GM19468 (cell line): ENCODE measurements at regions not wholly inside any gene's neighbourhood (a gene's known extent, or its start where the extent isn't known, plus 50 kb on each side); places are given as distances from the start of the nearest gene placed in this dataset.

Experiments used
- ATAC-seq: cut with Tn5 transposase; IDR thresholded peaks from one replicate; pipeline ENCODE4 v1.9.1; 2021; ENCODE audit warnings: mild to moderate bottlenecking, moderate library complexity, moderate number of reproducible peaks; ENCODE audit not compliant: unreplicated experiment; ENCODE audit errors: extremely low read depth

- ATAC-seq = no peak
Measured at GRCh38 chr10:84988011-84988410, 659.6 kb downstream of the CCSER2 start.

- no peak for ATAC-seq
Measured at GRCh38 chr10:84990713-84991112, 662.3 kb downstream of the CCSER2 start.

- no peak for ATAC-seq
Measured at GRCh38 chr10:84991301-84991700, 662.9 kb downstream of the CCSER2 start.

GRCh38 chr10:84993251-84994035 lies 665.1 kb downstream of the CCSER2 start:
- ATAC-seq = no peak

GRCh38 chr10:84994722-84995121 lies 666.3 kb downstream of the CCSER2 start:
- no peak for ATAC-seq

- ATAC-seq = no peak
Measured at GRCh38 chr10:84996580-84996979, 668.2 kb downstream of the CCSER2 start.

GRCh38 chr10:84997870-84998269 lies 669.5 kb downstream of the CCSER2 start:
- no peak for ATAC-seq

GRCh38 chr10:84999929-85000328 lies 671.5 kb downstream of the CCSER2 start:
- ATAC-seq = no peak

- ATAC-seq = no peak
Measured at GRCh38 chr10:85003083-85003482, 674.7 kb downstream of the CCSER2 start.

- no peak for ATAC-seq
Measured at GRCh38 chr10:85008488-85009184, 680.2 kb downstream of the CCSER2 start.

GRCh38 chr10:85012305-85012704 lies 683.9 kb downstream of the CCSER2 start:
- ATAC-seq = no peak

GRCh38 chr10:85026878-85027467 lies 698.6 kb downstream of the CCSER2 start:
- no peak for ATAC-seq

- no peak for ATAC-seq
Measured at GRCh38 chr10:85032981-85033380, 704.6 kb downstream of the CCSER2 start.

GRCh38 chr10:85036661-85037060 lies 708.3 kb downstream of the CCSER2 start:
- no peak for ATAC-seq

- ATAC-seq = no peak
Measured at GRCh38 chr10:85039311-85039710, 710.9 kb downstream of the CCSER2 start.

- no peak for ATAC-seq
Measured at GRCh38 chr10:85043207-85043606, 714.8 kb downstream of the CCSER2 start.

- no peak for ATAC-seq
Measured at GRCh38 chr10:85045046-85045445, 716.7 kb downstream of the CCSER2 start.

- ATAC-seq = no peak
Measured at GRCh38 chr10:85047170-85047834, 718.9 kb downstream of the CCSER2 start.

- no peak for ATAC-seq
Measured at GRCh38 chr10:85047979-85048378, 719.6 kb downstream of the CCSER2 start.

GRCh38 chr10:85048644-85049043 lies 720.3 kb downstream of the CCSER2 start:
- no peak for ATAC-seq

GRCh38 chr10:85060944-85061343 lies 732.6 kb downstream of the CCSER2 start:
- ATAC-seq = no peak
